Neural progenitor cell (in vitro differentiated cells): ENCODE measurements at regions not wholly inside any gene's neighbourhood (a gene's known extent, or its start where the extent isn't known, plus 50 kb on each side); places are given as distances from the start of the nearest gene placed in this dataset.

Experiments used
- EZH2 ChIP-seq: fragments of 200-600 bp; sonication (generic); IDR thresholded peaks from 2 replicates; pipeline ENCODE4 v1.6.1; 2017; ENCODE audit warnings: antibody characterized with exemption, mild to moderate bottlenecking, moderate library complexity
- EZH2phosphoT487 ChIP-seq: fragments of 200-600 bp; sonication (generic); IDR thresholded peaks from 2 replicates; pipeline ENCODE4 v1.6.1; 2017; ENCODE audit warnings: antibody characterized with exemption
- TF ChIP-seq, protein P1 (sequence below): fragments of 200-600 bp; sonication (generic); IDR thresholded peaks from 2 replicates; pipeline ENCODE4 v1.5.1; 2017; ENCODE audit warnings: antibody characterized with exemption, mild to moderate bottlenecking

DNA sequence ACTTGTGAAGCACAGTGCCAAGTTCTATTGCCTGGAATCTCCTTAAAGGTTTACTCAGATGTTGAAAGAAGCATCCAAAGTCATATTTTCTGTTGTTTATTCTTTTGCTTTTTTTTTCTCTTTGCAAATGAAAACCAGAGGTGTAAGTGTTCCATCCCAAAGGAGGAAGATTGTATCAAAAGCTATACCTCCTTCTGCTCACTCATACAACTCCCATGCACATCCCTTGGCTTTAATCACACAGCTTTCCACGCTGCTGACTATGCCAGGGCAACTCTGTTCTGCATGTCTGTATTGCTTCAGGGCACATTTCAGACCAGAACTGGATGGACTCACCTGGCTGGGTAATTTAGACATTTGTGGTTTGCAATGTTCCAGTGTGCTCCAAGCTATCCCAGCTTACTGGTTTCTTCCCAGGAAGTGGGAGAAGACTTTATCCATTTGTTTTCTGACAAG is 399.6 kb upstream of the TBL1XR1 start:
- TF ChIP-seq EZH2 (no peak), EZH2phosphoT487 (no peak)
- TF ChIP-seq, protein P1, sequence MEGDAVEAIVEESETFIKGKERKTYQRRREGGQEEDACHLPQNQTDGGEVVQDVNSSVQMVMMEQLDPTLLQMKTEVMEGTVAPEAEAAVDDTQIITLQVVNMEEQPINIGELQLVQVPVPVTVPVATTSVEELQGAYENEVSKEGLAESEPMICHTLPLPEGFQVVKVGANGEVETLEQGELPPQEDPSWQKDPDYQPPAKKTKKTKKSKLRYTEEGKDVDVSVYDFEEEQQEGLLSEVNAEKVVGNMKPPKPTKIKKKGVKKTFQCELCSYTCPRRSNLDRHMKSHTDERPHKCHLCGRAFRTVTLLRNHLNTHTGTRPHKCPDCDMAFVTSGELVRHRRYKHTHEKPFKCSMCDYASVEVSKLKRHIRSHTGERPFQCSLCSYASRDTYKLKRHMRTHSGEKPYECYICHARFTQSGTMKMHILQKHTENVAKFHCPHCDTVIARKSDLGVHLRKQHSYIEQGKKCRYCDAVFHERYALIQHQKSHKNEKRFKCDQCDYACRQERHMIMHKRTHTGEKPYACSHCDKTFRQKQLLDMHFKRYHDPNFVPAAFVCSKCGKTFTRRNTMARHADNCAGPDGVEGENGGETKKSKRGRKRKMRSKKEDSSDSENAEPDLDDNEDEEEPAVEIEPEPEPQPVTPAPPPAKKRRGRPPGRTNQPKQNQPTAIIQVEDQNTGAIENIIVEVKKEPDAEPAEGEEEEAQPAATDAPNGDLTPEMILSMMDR, result no peak
